WTC11 (cell line): ENCODE measurements at regions not wholly inside any gene's neighbourhood (a gene's known extent, or its start where the extent isn't known, plus 50 kb on each side); places are given as distances from the start of the nearest gene placed in this dataset.

Source experiments
- ATAC-seq: fragments of 200-7000 bp; cut with Tn5 transposase; 2 replicates; pipeline ENCODE4 v1.10.0; 2021; ENCODE audit warnings: mild to moderate bottlenecking, moderate library complexity
- CTCF ChIA-PET: fragments of 300-600 bp; sonication (Branson Sonifier 250); formaldehyde crosslinking; loops from one replicate; lab custom pipeline; 2021; ENCODE audit warnings: antibody characterized with exemption; lab: Charles Lee
- POLR2A ChIA-PET: fragments of 350-600 bp; sonication (Branson Sonifier 250); formaldehyde crosslinking; loops from one replicate; lab custom pipeline; 2021; ENCODE audit warnings: antibody characterized with exemption; lab: Charles Lee
- DNase-seq: peaks from one replicate; pipeline ENCODE4 v3.0.0; 2021; ENCODE audit warnings: low spot score
- H3K27ac Mint-ChIP-seq: 2 replicates; pipeline ENCODE4 v1.8.0; 2021; ENCODE audit warnings: mixed read lengths
- H3K27me3 Mint-ChIP-seq: 2 replicates; pipeline ENCODE4 v1.8.0; 2021; ENCODE audit warnings: low read depth, mild to moderate bottlenecking, moderate library complexity, mixed read lengths
- H3K36me3 Mint-ChIP-seq: 2 replicates; pipeline ENCODE4 v1.8.0; 2021; ENCODE audit warnings: mixed read lengths
- H3K4me1 Mint-ChIP-seq: 2 replicates; pipeline ENCODE4 v1.8.0; 2022; ENCODE audit warnings: mixed read lengths
- H3K4me3 Mint-ChIP-seq: 2 replicates; pipeline ENCODE4 v1.8.0; 2021; ENCODE audit warnings: mild to moderate bottlenecking, moderate library complexity, mixed read lengths
- H3K9me3 Mint-ChIP-seq: 2 replicates; pipeline ENCODE4 v1.8.0; 2021; ENCODE audit warnings: mixed read lengths
- CDX4 ChIP-seq: fragments of 250-450 bp; sonication (Bioruptor Pico); IDR thresholded peaks from 2 replicates; pipeline ENCODE4 v1.9.0; 2021; ENCODE audit warnings: moderate library complexity, mild to moderate bottlenecking, inconsistent platforms, borderline replicate concordance
- EMX1 ChIP-seq: fragments of 250-450 bp; sonication (Bioruptor Pico); IDR thresholded peaks from 2 replicates; pipeline ENCODE4 v1.8.0; 2021; ENCODE audit warnings: mild to moderate bottlenecking
- IRF1 ChIP-seq: sonication (generic); formaldehyde crosslinking; IDR thresholded peaks from 2 replicates; pipeline ENCODE4 v1.8.0; 2023; ENCODE audit warnings: missing genetic modification reagents
- JAZF1 ChIP-seq: fragments of 250-450 bp; sonication (Bioruptor Pico); IDR thresholded peaks from 2 replicates; pipeline ENCODE4 v1.9.0; 2021; ENCODE audit warnings: moderate library complexity, mild to moderate bottlenecking, inconsistent platforms
- KAT7 ChIP-seq: sonication (generic); formaldehyde crosslinking; IDR thresholded peaks from 2 replicates; pipeline ENCODE4 v1.8.1; 2023; ENCODE audit warnings: missing genetic modification reagents, mild to moderate bottlenecking, borderline replicate concordance
- MLX ChIP-seq: sonication (generic); formaldehyde crosslinking; IDR thresholded peaks from 2 replicates; pipeline ENCODE4 v1.8.1; 2023; ENCODE audit warnings: mild to moderate bottlenecking, missing genetic modification reagents, moderate library complexity
- NFYB ChIP-seq: sonication (generic); formaldehyde crosslinking; conservative IDR thresholded peaks from 2 replicates; pipeline ENCODE4 v1.8.0; 2022; ENCODE audit warnings: low read depth, missing genetic modification reagents
- OVOL2 ChIP-seq: fragments of 250-450 bp; sonication (Bioruptor Pico); IDR thresholded peaks from 2 replicates; pipeline ENCODE4 v1.9.0; 2021; ENCODE audit warnings: mild to moderate bottlenecking, borderline replicate concordance
- SOX15 ChIP-seq: fragments of 250-450 bp; sonication (Bioruptor Pico); IDR thresholded peaks from 2 replicates; pipeline ENCODE4 v1.9.0; 2021; ENCODE audit warnings: mild to moderate bottlenecking
- TP53 ChIP-seq: sonication (generic); formaldehyde crosslinking; IDR thresholded peaks from 2 replicates; pipeline ENCODE4 v1.8.1; 2023; ENCODE audit warnings: mild to moderate bottlenecking, missing genetic modification reagents
- ZBTB21 ChIP-seq: sonication (generic); formaldehyde crosslinking; IDR thresholded peaks from 2 replicates; pipeline ENCODE4 v1.8.1; 2023; ENCODE audit warnings: mild to moderate bottlenecking, missing genetic modification reagents, borderline replicate concordance
- ZMAT4 ChIP-seq: fragments of 250-450 bp; sonication (Bioruptor Pico); IDR thresholded peaks from 2 replicates; pipeline ENCODE4 v1.9.0; 2021; ENCODE audit warnings: mild to moderate bottlenecking
- ZNF121 ChIP-seq: sonication (generic); formaldehyde crosslinking; IDR thresholded peaks from 2 replicates; pipeline ENCODE4 v1.8.0; 2023; ENCODE audit warnings: missing genetic modification reagents
- ZNF138 ChIP-seq: sonication (generic); formaldehyde crosslinking; conservative IDR thresholded peaks from 2 replicates; pipeline ENCODE4 v1.8.1; 2022; ENCODE audit warnings: mild to moderate bottlenecking, moderate library complexity, missing genetic modification reagents
- ZNF416 ChIP-seq: fragments of 250-450 bp; sonication (Bioruptor Pico); IDR thresholded peaks from 2 replicates; pipeline ENCODE4 v1.9.0; 2021; ENCODE audit warnings: mild to moderate bottlenecking, inconsistent platforms
- ZNF671 ChIP-seq: fragments of 250-450 bp; sonication (Bioruptor Pico); IDR thresholded peaks from 2 replicates; pipeline ENCODE4 v1.8.0; 2021; ENCODE audit warnings: mild to moderate bottlenecking
- TF ChIP-seq, protein P1 (sequence below): sonication (generic); formaldehyde crosslinking; IDR thresholded peaks from 2 replicates; pipeline ENCODE4 v1.8.1; 2023; ENCODE audit warnings: mild to moderate bottlenecking, moderate library complexity, missing genetic modification reagents
- TF ChIP-seq, protein P2 (sequence below): fragments of 250-450 bp; sonication (Bioruptor Pico); IDR thresholded peaks from 2 replicates; pipeline ENCODE4 v1.8.0; 2021; ENCODE audit warnings: mild to moderate bottlenecking
- TF ChIP-seq, protein P3 (sequence below): sonication (generic); formaldehyde crosslinking; IDR thresholded peaks from 2 replicates; pipeline ENCODE4 v1.8.1; 2023; ENCODE audit warnings: mild to moderate bottlenecking, missing genetic modification reagents

DNA sequence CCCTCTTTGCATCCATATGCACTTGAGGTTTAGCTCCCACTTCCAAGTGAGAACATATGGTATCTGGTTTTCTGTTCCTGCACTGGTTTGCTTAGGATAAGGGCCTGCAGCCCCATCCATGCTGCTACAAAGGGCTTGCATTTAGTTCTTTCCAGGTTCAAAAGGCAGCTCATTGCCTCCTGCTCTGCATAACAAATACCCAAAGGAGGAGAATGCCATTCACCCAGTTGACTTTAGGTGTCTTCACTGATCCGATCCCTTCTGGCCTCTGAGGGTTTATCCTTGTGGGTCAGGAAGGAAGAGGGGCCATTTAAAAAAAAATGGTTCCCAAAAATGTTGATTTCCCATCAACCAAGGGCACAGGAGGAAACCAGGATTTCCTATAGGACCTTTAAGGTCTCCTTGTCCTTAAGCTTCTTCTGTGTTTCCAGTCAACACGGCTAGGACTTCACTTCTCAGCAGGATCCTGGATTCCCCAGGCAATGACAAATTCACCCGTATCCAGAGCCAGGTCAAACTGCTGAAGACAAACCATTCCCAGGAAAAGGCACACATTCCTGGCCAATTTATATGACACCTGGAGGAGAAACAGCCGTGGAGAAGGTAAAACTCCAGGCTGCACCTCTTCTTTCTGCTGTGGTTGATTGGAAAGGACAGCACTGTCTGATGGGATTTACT is 447.7 kb upstream of the CDH4 start:
- POLR2A ChIA-PET, result no interaction called here
- Mint-ChIP-seq H3K4me1 (peaks cover 25% of the 10 kb centered on the region), H3K36me3 (peaks cover 26% of the 10 kb centered on the region), H3K9me3 (peaks cover 52% of the 10 kb centered on the region), H3K27ac (0 out of 2 replicates have a peak overlapping the region, but pooled peaks have one; percentile 26), H3K27me3 (peaks cover 40% of the 10 kb centered on the region), H3K4me3 (no peak overlapping the region)
- peak; percentile 91 for ATAC-seq
- no peak for DNase-seq
- CTCF ChIA-PET, result interaction anchor here (0.6 kb wide), 1 partner anchor 39 kb away, joined by 3 read pairs; no protein-coding TSS in a partner anchor
- TF ChIP-seq ZNF416 (CRISPR knock-in tag) (no peak), ZNF121 (CRISPR knock-in tag) (0 out of 2 replicates have a peak, but pooled peaks have one; percentile 3)

DNA sequence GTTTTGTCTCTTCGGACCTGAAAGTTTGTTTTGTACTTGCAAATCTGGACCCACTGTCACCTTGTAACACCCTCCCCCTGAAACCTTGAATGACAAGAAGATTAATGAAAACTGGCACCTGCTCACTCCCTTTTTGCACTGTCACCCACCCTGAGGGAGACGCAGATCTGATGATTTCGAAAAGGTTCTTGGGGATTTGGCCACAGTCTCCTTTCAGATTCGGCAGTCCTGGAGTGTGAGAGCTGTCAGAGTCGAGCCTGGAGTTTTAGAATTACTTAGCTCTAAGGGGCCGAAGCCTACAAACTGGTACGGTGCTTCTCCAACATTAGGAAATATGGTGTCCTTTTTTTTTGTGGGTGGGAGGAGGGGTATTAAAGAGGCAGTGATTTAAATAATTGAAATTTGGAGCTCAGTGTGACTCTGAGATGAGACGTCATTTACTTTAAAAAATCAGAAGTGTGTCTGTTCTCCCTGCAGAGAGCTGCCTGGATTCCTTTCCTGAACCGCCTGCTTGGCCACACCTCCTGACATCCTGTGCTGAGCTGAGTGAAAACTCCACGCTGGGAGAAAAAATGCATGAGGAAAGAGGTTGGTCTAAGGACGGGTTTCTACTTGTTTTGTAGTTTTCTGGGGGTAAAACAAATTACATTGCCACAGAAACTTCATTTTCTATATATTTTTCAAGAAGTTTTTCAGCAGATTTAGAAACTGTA is 447.0 kb upstream of the CDH4 start:
- H3K4me1 Mint-ChIP-seq, result peaks cover 25% of the 10 kb centered on the region
- H3K27ac Mint-ChIP-seq, result no peak overlapping the region
- ChIA-PET CTCF (interaction anchor here (0.6 kb wide), 1 partner anchor 599 kb away, joined by 3 read pairs; no protein-coding TSS in a partner anchor), POLR2A (no interaction called here)
- no peak for DNase-seq
- ATAC-seq, result peak; percentile 39; the same call in 1 of the 2 replicates
- H3K36me3 Mint-ChIP-seq, result peaks cover 23% of the 10 kb centered on the region
- H3K27me3 Mint-ChIP-seq, result peaks cover 37% of the 10 kb centered on the region
- TF ChIP-seq, protein P1, sequence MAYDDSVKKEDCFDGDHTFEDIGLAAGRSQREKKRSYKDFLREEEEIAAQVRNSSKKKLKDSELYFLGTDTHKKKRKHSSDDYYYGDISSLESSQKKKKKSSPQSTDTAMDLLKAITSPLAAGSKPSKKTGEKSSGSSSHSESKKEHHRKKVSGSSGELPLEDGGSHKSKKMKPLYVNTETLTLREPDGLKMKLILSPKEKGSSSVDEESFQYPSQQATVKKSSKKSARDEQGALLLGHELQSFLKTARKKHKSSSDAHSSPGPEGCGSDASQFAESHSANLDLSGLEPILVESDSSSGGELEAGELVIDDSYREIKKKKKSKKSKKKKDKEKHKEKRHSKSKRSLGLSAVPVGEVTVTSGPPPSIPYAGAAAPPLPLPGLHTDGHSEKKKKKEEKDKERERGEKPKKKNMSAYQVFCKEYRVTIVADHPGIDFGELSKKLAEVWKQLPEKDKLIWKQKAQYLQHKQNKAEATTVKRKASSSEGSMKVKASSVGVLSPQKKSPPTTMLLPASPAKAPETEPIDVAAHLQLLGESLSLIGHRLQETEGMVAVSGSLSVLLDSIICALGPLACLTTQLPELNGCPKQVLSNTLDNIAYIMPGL (CRISPR knock-in tag), result no peak
- TF ChIP-seq CDX4 (CRISPR knock-in tag), result no peak
- no peak for TF ChIP-seq MLX (CRISPR knock-in tag)
- TF ChIP-seq NFYB (CRISPR knock-in tag), result no peak
- TF ChIP-seq JAZF1 (CRISPR knock-in tag), result no peak
- TF ChIP-seq OVOL2 (CRISPR knock-in tag), result no peak
- TF ChIP-seq IRF1 (CRISPR knock-in tag), result no peak
- no peak for TF ChIP-seq SOX15
- TF ChIP-seq KAT7 (CRISPR knock-in tag), result no peak
- TF ChIP-seq ZNF138 (CRISPR knock-in tag), result no peak
- no peak for TF ChIP-seq ZNF671
- TF ChIP-seq ZMAT4, result no peak
- TF ChIP-seq EMX1 (CRISPR knock-in tag), result no peak
- TF ChIP-seq, protein P2, sequence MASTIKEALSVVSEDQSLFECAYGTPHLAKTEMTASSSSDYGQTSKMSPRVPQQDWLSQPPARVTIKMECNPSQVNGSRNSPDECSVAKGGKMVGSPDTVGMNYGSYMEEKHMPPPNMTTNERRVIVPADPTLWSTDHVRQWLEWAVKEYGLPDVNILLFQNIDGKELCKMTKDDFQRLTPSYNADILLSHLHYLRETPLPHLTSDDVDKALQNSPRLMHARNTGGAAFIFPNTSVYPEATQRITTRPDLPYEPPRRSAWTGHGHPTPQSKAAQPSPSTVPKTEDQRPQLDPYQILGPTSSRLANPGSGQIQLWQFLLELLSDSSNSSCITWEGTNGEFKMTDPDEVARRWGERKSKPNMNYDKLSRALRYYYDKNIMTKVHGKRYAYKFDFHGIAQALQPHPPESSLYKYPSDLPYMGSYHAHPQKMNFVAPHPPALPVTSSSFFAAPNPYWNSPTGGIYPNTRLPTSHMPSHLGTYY (CRISPR knock-in tag), result no peak
- TF ChIP-seq, protein P3, sequence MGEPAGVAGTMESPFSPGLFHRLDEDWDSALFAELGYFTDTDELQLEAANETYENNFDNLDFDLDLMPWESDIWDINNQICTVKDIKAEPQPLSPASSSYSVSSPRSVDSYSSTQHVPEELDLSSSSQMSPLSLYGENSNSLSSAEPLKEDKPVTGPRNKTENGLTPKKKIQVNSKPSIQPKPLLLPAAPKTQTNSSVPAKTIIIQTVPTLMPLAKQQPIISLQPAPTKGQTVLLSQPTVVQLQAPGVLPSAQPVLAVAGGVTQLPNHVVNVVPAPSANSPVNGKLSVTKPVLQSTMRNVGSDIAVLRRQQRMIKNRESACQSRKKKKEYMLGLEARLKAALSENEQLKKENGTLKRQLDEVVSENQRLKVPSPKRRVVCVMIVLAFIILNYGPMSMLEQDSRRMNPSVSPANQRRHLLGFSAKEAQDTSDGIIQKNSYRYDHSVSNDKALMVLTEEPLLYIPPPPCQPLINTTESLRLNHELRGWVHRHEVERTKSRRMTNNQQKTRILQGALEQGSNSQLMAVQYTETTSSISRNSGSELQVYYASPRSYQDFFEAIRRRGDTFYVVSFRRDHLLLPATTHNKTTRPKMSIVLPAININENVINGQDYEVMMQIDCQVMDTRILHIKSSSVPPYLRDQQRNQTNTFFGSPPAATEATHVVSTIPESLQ (CRISPR knock-in tag), result no peak
- no peak for TF ChIP-seq TP53
- no peak for TF ChIP-seq ZBTB21 (CRISPR knock-in tag)
- H3K4me3 Mint-ChIP-seq, result no peak overlapping the region
- peaks cover 48% of the 10 kb centered on the region for H3K9me3 Mint-ChIP-seq
